HepG2 (cell line): ENCODE measurements at regions not wholly inside any gene's neighbourhood (a gene's known extent, or its start where the extent isn't known, plus 50 kb on each side); places are given as distances from the start of the nearest gene placed in this dataset.

Source experiments
- ATAC-seq: fragments of 200-7000 bp; cut with Tn5 transposase; 3 replicates; pipeline ENCODE4 v1.9.1; 2020; ENCODE audit warnings: mild to moderate bottlenecking, moderate library complexity
- BruUV-seq: library from RNA; stranded (reverse); fragments of 400-500 nt; replicated peaks from 2 replicates; lab custom pipeline; 2021; lab: Mats Ljungman, UMichigan
- CTCF ChIA-PET: fragments of 300-600 bp; formaldehyde crosslinking; extraction: SDS; loops from one replicate; lab custom pipeline; 2021; ENCODE audit warnings: low total read pairs, inconsistent platforms, low intra/inter-chr PET ratio; lab: Yijun Ruan, JAX
- POLR2A ChIA-PET: fragments of 350-600 bp; sonication (Branson Sonifier 250); formaldehyde crosslinking; loops from one replicate; lab custom pipeline; 2020; ENCODE audit warnings: antibody characterized with exemption, inconsistent platforms; lab: Yijun Ruan, JAX
- DNase-seq: peaks from one replicate; pipeline ENCODE4 v3.0.0-alpha.2; 2015; ENCODE audit warnings: low spot score
- FAIRE-seq: peaks from 3 replicates; lab custom pipeline; 2011; peaks lifted over from hg19 to GRCh38; lab: Jason Lieb, UNC
- H2AFZ ChIP-seq: one replicate; pipeline ENCODE4 v1.6.1; 2011; ENCODE audit warnings: low read length, inconsistent platforms
- H3K27ac ChIP-seq: fragments of 300-600 bp; 3 replicates; pipeline ENCODE4 v1.8.0; 2011; ENCODE audit warnings: mixed run types, mild to moderate bottlenecking, mixed read lengths, low read length, inconsistent platforms; ENCODE audit not compliant: insufficient read depth; ENCODE audit errors: extremely low read length
- H3K27me3 ChIP-seq, 2 experiments: fragments of 200-600 bp in 1 of 2; 2 replicates in 1 of 2; 3 replicates in 1 of 2; pipeline versions ENCODE4 v1.6.0 to v1.8.0; 2011; ENCODE audit warnings: low read length in 2 of 2, mild to moderate bottlenecking in 2 of 2, moderate library complexity in 2 of 2, inconsistent platforms in 1 of 2; ENCODE audit not compliant: insufficient read depth in 2 of 2, control insufficient read depth in 1 of 2
- H3K36me3 ChIP-seq, 2 experiments: fragments of 200-600 bp in 1 of 2; replicated peaks in 1 of 2; 2 replicates in 1 of 2; 3 replicates in 1 of 2; pipeline versions ENCODE4 v1.5.1 to v1.8.0; 2011; ENCODE audit warnings: low read length in 2 of 2, inconsistent platforms in 1 of 2; ENCODE audit not compliant: insufficient read depth in 2 of 2, control insufficient read depth in 1 of 2
- H3K4me1 ChIP-seq: 2 replicates; pipeline ENCODE4 v1.5.1; 2012; ENCODE audit warnings: low read length, inconsistent platforms; ENCODE audit not compliant: insufficient read depth
- H3K4me2 ChIP-seq: 2 replicates; pipeline ENCODE4 v1.6.0; 2011; ENCODE audit warnings: low read depth, low read length, inconsistent platforms
- H3K4me3 ChIP-seq, 3 experiments: fragments of 200-600 bp in 1 of 3; sonication (generic), shearing (Covaris generic) in 1 of 3; replicated peaks in 1 of 3; 2 replicates each; pipeline ENCODE4 v1.5.1; 2011 to 2016; ENCODE audit warnings: low read length in 3 of 3, inconsistent platforms in 2 of 3, low read depth in 2 of 3, mild to moderate bottlenecking in 2 of 3, control low read depth in 1 of 3, mixed read lengths in 1 of 3; ENCODE audit not compliant: insufficient read depth in 1 of 3
- H3K79me2 ChIP-seq: one replicate; pipeline ENCODE4 v1.6.1; 2011; ENCODE audit warnings: low read length, inconsistent platforms; ENCODE audit not compliant: insufficient read depth
- H3K9ac ChIP-seq: 2 replicates; pipeline ENCODE4 v1.6.0; 2011; ENCODE audit warnings: mild to moderate bottlenecking, low read depth, low read length, inconsistent platforms; ENCODE audit not compliant: insufficient read depth
- H3K9me3 ChIP-seq: 2 replicates; pipeline ENCODE4 v1.5.1; 2012; ENCODE audit warnings: mild to moderate bottlenecking, low read length
- H4K20me1 ChIP-seq: 2 replicates; pipeline ENCODE4 v1.6.0; 2011; ENCODE audit warnings: inconsistent platforms, mild to moderate bottlenecking, low read length, moderate library complexity; ENCODE audit not compliant: insufficient read depth
- IRX3 ChIP-seq: sonication (generic); formaldehyde crosslinking; IDR thresholded peaks from 2 replicates; pipeline ENCODE4 v1.8.1; 2023; ENCODE audit warnings: mild to moderate bottlenecking, low read depth, missing genetic modification reagents, borderline replicate concordance
- PHB2 ChIP-seq: fragments of 450-650 bp; IDR thresholded peaks from 2 replicates; pipeline ENCODE4 v1.6.1; 2018; ENCODE audit not compliant: partially characterized antibody
- POLR2AphosphoS5 ChIP-seq: IDR thresholded peaks from 2 replicates; pipeline ENCODE4 v1.6.1; 2012; ENCODE audit warnings: low read depth, low read length
- USF2 ChIP-seq, 2 experiments: sonication (generic) in 1 of 2; formaldehyde crosslinking in 1 of 2; IDR thresholded peaks; 2 replicates each; pipeline versions ENCODE4 v1.5.1 to v1.6.1; 2011 to 2020; ENCODE audit warnings: borderline replicate concordance in 1 of 2, low read depth in 1 of 2, low read length in 1 of 2, mild to moderate bottlenecking in 1 of 2, missing genetic modification reagents in 1 of 2, moderate library complexity in 1 of 2
- ZNF280B ChIP-seq: sonication (generic); formaldehyde crosslinking; IDR thresholded peaks from 2 replicates; pipeline ENCODE4 v1.5.0; 2020; ENCODE audit warnings: missing genetic modification reagents, mild to moderate bottlenecking, borderline replicate concordance
- WGBS: methylation state at CpG from one replicate; pipeline ENCODE4 v1.1.6; 2017; ENCODE audit warnings: low lambda C conversion rate; 5-methylcytosine and 5-hydroxymethylcytosine counted together
- in situ Hi-C: cut with HindIII; loops from 2 replicates; pipeline ENCODE4 v1.10.0; 2017; ENCODE audit warnings: low pct_unique_long_range_greater_than_20kb; ENCODE audit not compliant: extremely low pct_ligation_motif_present
- intact Hi-C: fragments of 100-400 bp; cut with micrococcal nuclease; formaldehyde crosslinking; loops from one replicate; pipeline ENCODE4 v1.10.0; 2022; ENCODE audit not compliant: unreplicated experiment

GRCh38 chr2:51516667-51517066 lies 484.7 kb upstream of the NRXN1 start:
- in situ Hi-C loops, result no loop called here

More at GRCh38 chr2:51516667-51517066, 484.7 kb upstream of the NRXN1 start:
- TF ChIP-seq IRX3 (CRISPR knock-in tag) (no peak), USF2 (IDR thresholded peaks at IDR 0.05; ENCODE audit: low read depth, low read length) (no peak), USF2 (CRISPR knock-in tag; IDR thresholded peaks at IDR 0.05; ENCODE audit: borderline replicate concordance) (no peak), PHB2 (no peak), ZNF280B (no peak), POLR2AphosphoS5 (no peak)
- no TSS peak for BruUV-seq
- FAIRE-seq (no peak), ATAC-seq (no peak), DNase-seq (no peak)
- no peak overlapping the region for H3K9ac ChIP-seq
- H2AFZ ChIP-seq, result no peak overlapping the region
- no peaks in the 10 kb centered on the region for H3K79me2 ChIP-seq
- H3K4me2 ChIP-seq, result no peak overlapping the region
- H3K27me3 ChIP-seq, result no peaks in the 10 kb centered on the region
- no peaks in the 10 kb centered on the region for H4K20me1 ChIP-seq
- H3K4me1 ChIP-seq, result no peaks in the 10 kb centered on the region
- H3K4me3 ChIP-seq, result no peak overlapping the region
- WGBS, result 6% methylated on average over 2 of the region's 2 CpGs
- CTCF ChIA-PET, result no interaction called here
- no peaks in the 10 kb centered on the region for H3K36me3 ChIP-seq
- intact Hi-C loops, result no loop called here
- H3K27ac ChIP-seq, result no peak overlapping the region
- peaks cover 25% of the 10 kb centered on the region for H3K9me3 ChIP-seq
- POLR2A ChIA-PET, result no interaction called here
